ENCODE measurements at regions not wholly inside any gene's neighbourhood (a gene's known extent, or its start where the extent isn't known, plus 50 kb on each side); places are given as distances from the start of the nearest gene placed in this dataset.

- H3K4me1 ChIP-seq (ENCODE audit: control insufficient read depth, extremely low read depth, insufficient read depth, low read length): no peaks in the 10 kb centered on the region
- no peak for DNase-seq (ENCODE audit: low read depth, low spot score)
- H3K9me1 ChIP-seq (ENCODE audit: control insufficient read depth, extremely low read depth, insufficient read depth, low read length): no peaks in the 10 kb centered on the region
- H3K27ac ChIP-seq (ENCODE audit: control insufficient read depth, insufficient read depth, low read length): no peak overlapping the region
- peaks cover 4% of the 10 kb centered on the region for H3K9me3 ChIP-seq (ENCODE audit: control insufficient read depth, low read depth, low read length)
- no peak for FAIRE-seq
- H3K4me2 ChIP-seq (ENCODE audit: control insufficient read depth, extremely low read depth, insufficient read depth, low read depth, low read length): no peak overlapping the region
- no peaks in the 10 kb centered on the region for H4K20me1 ChIP-seq (ENCODE audit: control insufficient read depth, extremely low read depth, insufficient read depth, low read length)
- no peaks in the 10 kb centered on the region for H3K36me3 ChIP-seq (ENCODE audit: control insufficient read depth in 2 of 2, extremely low read depth in 1 of 2, insufficient read depth in 2 of 2, low read length in 2 of 2)
- H3K4me3 ChIP-seq (ENCODE audit: control insufficient read depth in 2 of 3, extremely low read depth in 1 of 3, insufficient read depth in 2 of 3, low read depth in 1 of 3, low read length in 3 of 3): no peak overlapping the region
- H3K79me2 ChIP-seq (ENCODE audit: control insufficient read depth, insufficient read depth, low read length): no peaks in the 10 kb centered on the region
- dilution Hi-C loops (cut with MboI; ENCODE audit: extremely low pct_ligation_motif_present, low sequenced_read_pairs): no loop called here
- no peak overlapping the region for H2AFZ ChIP-seq (ENCODE audit: control insufficient read depth, low read length)
- TF ChIP-seq EZH2 (IDR thresholded peaks at IDR 0.05; ENCODE audit: low read length): no peak
- TF ChIP-seq CTCF (optimal IDR thresholded peaks at IDR 0.05 in 1 of 3, IDR thresholded peaks at IDR 0.05 in 1 of 3, conservative IDR thresholded peaks at IDR 0.05 in 1 of 3; ENCODE audit: extremely low read depth in 1 of 3, insufficient read depth in 2 of 3, low read length in 3 of 3): no peak
- H3K9ac ChIP-seq (ENCODE audit: control insufficient read depth, extremely low read depth, insufficient read depth, low read length): no peak overlapping the region
- H3K27me3 ChIP-seq (ENCODE audit: control insufficient read depth, extremely low read depth, insufficient read depth, low read length): no peaks in the 10 kb centered on the region
These were observed 448.9 kb downstream of the MED10 start for GRCh38 chr5:5929291-5930020.

- DNase-seq (ENCODE audit: low read depth, low spot score): no peak
- Histone ChIP-seq H3K9me3 (ENCODE audit: control insufficient read depth, low read depth, low read length) (no peaks in the 10 kb centered on the region), H3K79me2 (ENCODE audit: control insufficient read depth, insufficient read depth, low read length) (no peaks in the 10 kb centered on the region), H3K27me3 (ENCODE audit: control insufficient read depth, extremely low read depth, insufficient read depth, low read length) (no peaks in the 10 kb centered on the region), H2AFZ (ENCODE audit: control insufficient read depth, low read length) (no peak overlapping the region), H4K20me1 (ENCODE audit: control insufficient read depth, extremely low read depth, insufficient read depth, low read length) (no peaks in the 10 kb centered on the region), H3K36me3 (ENCODE audit: control insufficient read depth in 2 of 2, extremely low read depth in 1 of 2, insufficient read depth in 2 of 2, low read length in 2 of 2) (no peaks in the 10 kb centered on the region), H3K4me3 (ENCODE audit: control insufficient read depth in 2 of 3, extremely low read depth in 1 of 3, insufficient read depth in 2 of 3, low read depth in 1 of 3, low read length in 3 of 3) (no peak overlapping the region), H3K9me1 (ENCODE audit: control insufficient read depth, extremely low read depth, insufficient read depth, low read length) (no peaks in the 10 kb centered on the region), H3K9ac (ENCODE audit: control insufficient read depth, extremely low read depth, insufficient read depth, low read length) (no peak overlapping the region), H3K27ac (ENCODE audit: control insufficient read depth, insufficient read depth, low read length) (no peak overlapping the region), H3K4me2 (ENCODE audit: control insufficient read depth, extremely low read depth, insufficient read depth, low read depth, low read length) (no peak overlapping the region), H3K4me1 (ENCODE audit: control insufficient read depth, extremely low read depth, insufficient read depth, low read length) (no peaks in the 10 kb centered on the region)
- no peak for FAIRE-seq
- no peak for TF ChIP-seq EZH2 (IDR thresholded peaks at IDR 0.05; ENCODE audit: low read length)
- TF ChIP-seq CTCF (optimal IDR thresholded peaks at IDR 0.05 in 1 of 3, IDR thresholded peaks at IDR 0.05 in 1 of 3, conservative IDR thresholded peaks at IDR 0.05 in 1 of 3; ENCODE audit: extremely low read depth in 1 of 3, insufficient read depth in 2 of 3, low read length in 3 of 3): no peak
- dilution Hi-C loops (cut with MboI; ENCODE audit: extremely low pct_ligation_motif_present, low sequenced_read_pairs): no loop called here
These were observed 453.2 kb downstream of the MED10 start for GRCh38 chr5:5925191-5925590.

Measured in keratinocyte (primary cell).